Muscle of back (tissue), 3 donors: ENCODE measurements at regions not wholly inside any gene's neighbourhood (a gene's known extent, or its start where the extent isn't known, plus 50 kb on each side); places are given as distances from the start of the nearest gene placed in this dataset.
"Not testable (repeated sequence)": the region's sequence is repeated elsewhere in the genome, so short reads cannot be mapped to it uniquely, and the experiment has no call there.

Experiments used
- DNase-seq, 3 donors: peaks; one replicate each; pipeline versions ENCODE4 v3.0.0 to v3.0.0-alpha.2; 2013

DNA sequence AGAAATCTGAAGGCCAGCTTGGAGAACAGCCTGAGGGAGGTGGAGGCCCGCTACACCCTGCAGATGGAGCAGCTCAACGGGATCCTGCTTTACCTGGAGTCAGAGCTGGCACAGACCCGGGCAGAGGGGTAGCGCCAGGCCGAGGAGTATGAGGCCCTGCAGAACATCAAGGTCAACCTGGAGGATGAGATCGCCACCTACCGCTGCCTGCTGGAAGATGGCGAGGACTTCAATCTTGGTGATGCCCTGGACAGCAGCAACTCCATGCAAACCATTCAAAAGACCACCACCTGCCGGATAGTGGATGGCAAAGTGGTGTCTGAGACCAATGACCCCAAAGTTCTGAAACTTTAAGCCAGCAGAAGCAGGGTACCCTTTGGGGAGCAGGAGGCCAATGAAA lies 318.4 kb downstream of the ZFHX3 start:
- DNase-seq: not testable (repeated sequence)

GRCh38 chr16:72728516-72728915 lies 319.4 kb downstream of the ZFHX3 start:
- no peak for DNase-seq

GRCh38 chr16:72727565-72727964 lies 320.4 kb downstream of the ZFHX3 start:
- DNase-seq: no peak

GRCh38 chr16:72725643-72726042 lies 322.3 kb downstream of the ZFHX3 start:
- DNase-seq: no peak

DNA sequence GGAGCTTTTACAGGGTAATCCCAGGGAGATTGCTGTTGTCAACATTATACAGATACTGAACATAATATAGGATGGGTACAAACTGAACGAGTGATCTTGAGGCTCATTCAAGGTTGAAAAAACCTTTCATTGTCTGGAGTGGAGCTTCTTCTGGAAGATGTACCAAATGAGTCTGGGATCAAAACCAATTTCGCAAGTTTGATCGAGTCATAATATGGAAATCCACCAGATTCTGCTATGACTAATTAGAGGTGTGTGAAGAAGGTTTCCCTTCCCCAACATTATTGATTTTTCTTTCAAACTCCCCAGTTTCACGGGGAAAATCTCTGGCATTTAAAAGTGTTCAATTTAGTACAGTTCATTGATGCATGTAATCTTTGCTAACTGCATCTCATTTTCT lies 324.1 kb downstream of the ZFHX3 start:
- no peak for DNase-seq

DNA sequence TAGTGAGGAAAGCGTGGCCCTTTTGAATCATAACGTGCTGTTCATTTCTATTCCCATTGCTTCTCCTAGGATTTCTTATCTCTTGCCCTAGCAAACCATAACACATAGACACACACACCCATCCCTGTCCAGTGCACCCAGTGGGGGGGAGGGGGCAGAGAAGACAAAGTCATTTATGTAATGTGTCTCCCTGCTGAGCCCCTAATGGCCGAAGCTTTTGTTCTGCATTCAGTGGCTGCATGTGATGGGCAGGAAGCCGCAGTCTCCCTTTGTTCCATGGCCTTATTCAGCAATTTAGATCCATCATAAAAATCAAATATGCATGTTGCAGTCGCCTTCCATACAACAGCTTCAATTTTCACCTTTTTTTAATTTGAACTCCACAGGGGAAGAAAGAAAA lies 325.4 kb downstream of the ZFHX3 start:
- DNase-seq: no peak

GRCh38 chr16:72721981-72722380 lies 325.9 kb downstream of the ZFHX3 start:
- no peak for DNase-seq

- no peak for DNase-seq
Measured at GRCh38 chr16:72715267-72715666, 332.7 kb downstream of the ZFHX3 start.

- no peak for DNase-seq
Measured at GRCh38 chr16:72711823-72712222, 336.1 kb downstream of the ZFHX3 start.

GRCh38 chr16:72705801-72706200 lies 342.1 kb downstream of the ZFHX3 start:
- no peak for DNase-seq

- DNase-seq: no peak
Measured at GRCh38 chr16:72704746-72705372, 343.1 kb downstream of the ZFHX3 start.

- DNase-seq: peak in 2 of 3 donors; percentile 16 to 26
Measured at GRCh38 chr16:72689851-72690250, 358.1 kb downstream of the ZFHX3 start.

DNA sequence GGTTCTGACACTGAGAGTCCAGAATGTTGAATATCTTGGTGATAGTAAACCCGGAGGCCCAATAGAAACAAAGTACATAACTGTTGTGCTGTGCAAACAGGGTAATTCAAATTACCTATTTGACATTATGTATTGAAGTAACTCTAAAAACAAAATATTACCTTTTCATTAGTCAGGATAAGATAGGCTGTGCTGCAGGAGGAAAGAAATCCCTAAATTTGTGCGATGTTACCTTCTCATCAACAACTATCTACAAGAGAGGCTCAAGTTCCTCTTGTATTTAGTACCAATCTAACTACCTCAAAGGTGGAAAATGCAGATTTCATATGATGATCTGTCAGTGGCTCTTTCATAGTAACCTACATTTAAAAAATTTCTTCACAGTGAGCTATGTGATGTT lies 367.2 kb downstream of the ZFHX3 start:
- DNase-seq: no peak

DNA sequence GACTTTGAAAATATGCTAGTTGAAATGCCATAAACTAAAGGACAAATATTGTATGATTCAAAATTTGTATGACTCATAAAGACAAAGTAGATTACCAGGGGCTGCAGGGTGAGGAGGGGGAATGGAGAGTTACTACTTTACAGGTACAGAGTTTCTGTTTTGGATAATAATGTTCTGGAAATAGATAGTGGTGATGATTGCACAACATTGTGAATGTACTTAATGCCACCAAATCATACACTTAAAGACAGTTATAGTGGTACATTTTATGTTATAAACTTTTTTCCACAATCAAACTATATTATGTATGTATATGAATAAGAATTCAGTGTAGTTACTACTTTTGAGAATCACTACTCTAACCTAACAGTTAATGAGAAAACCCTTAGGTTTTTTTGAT lies 368.1 kb downstream of the ZFHX3 start:
- DNase-seq: no peak

DNA sequence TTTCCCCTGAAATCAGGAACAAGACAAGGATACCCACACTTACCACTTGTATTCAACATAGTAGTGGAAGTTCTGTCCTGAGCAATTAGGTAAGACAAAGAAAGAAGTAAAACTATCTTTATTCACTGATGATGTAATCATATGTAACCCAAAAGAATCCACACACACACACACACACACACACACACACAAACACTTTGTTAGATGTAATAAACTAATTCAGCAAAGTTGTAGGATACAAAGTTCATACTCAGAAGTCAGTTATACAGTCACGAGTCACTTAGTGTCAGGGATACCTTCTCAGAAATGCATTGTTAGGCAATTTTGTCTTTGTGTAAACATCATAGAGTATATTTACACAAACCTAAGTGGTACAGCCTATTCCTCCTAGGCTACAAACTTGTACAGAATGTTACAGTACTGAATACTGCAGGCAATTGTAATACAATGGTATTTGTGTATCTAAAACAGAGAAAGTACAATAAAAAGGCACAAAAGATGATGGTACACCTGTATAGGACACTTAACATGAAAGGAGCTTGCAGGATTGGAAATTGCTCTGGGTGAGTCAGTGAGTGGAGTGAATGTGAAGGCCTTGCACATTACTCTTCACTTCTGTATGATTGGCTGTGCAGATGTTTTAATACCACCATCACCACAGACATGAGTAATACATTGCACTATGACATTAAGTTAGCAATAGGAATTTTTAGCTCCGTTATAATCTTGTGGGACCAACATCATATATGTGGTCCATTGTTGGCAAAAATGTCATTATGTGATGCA lies 370.1 kb downstream of the ZFHX3 start:
- DNase-seq: no peak

DNA sequence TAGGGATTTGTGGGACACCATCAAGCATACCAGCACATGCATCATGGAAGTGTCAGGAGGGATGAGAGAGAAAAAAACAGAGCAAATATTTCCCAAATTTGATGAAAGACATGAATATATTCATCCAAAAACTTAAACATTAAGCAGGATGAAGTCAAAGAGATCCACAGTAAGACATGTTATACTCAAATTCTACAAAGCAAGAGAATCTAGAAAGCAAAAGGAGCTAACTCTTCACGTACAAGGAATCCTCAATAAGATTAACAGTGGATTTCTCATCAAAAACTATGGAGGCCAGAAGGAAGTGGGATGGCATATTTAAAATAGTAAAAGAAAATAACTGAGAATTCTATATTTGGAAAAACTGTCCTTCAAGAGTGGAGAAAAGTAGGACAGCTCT lies 374.8 kb downstream of the ZFHX3 start:
- no peak for DNase-seq

DNA sequence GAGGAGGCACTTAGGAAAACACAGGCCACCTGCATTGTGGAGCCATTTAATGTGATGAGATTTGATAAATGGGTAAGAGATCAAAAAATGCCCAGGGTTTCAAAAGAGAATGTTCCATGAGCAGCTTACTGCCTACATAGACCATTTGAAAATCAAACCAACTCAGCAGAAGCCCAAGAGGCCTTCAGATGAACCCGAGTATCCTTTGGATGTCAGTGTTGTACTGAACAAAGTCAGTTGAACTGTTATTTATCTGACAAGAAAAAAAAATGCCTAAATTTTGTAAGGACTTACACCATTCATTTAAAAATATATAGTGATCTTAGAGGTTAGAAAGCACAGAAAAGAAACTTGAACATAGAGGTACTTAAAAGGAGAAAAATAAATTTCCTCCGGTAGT lies 381.7 kb downstream of the ZFHX3 start:
- no peak for DNase-seq

DNA sequence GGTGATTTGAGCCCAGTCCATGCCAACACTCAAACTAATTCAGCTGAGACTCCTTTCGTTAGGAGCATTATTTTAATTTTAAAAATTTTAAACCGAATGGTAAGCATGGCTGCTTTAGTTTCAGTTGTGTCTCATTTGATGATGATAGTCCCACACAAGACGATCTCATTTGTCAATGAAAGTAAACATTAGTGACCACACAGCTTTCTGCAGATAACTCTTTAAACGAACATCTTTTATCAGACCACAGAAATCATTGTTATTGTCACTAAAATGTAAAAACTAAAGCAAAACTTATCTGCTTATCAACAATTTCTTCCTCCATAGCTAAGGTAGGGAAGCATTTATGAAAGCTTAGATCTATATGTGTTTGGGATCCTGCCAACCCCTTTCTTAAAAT lies 382.2 kb downstream of the ZFHX3 start:
- peak in 1 of 3 donors; percentile 9 for DNase-seq

DNA sequence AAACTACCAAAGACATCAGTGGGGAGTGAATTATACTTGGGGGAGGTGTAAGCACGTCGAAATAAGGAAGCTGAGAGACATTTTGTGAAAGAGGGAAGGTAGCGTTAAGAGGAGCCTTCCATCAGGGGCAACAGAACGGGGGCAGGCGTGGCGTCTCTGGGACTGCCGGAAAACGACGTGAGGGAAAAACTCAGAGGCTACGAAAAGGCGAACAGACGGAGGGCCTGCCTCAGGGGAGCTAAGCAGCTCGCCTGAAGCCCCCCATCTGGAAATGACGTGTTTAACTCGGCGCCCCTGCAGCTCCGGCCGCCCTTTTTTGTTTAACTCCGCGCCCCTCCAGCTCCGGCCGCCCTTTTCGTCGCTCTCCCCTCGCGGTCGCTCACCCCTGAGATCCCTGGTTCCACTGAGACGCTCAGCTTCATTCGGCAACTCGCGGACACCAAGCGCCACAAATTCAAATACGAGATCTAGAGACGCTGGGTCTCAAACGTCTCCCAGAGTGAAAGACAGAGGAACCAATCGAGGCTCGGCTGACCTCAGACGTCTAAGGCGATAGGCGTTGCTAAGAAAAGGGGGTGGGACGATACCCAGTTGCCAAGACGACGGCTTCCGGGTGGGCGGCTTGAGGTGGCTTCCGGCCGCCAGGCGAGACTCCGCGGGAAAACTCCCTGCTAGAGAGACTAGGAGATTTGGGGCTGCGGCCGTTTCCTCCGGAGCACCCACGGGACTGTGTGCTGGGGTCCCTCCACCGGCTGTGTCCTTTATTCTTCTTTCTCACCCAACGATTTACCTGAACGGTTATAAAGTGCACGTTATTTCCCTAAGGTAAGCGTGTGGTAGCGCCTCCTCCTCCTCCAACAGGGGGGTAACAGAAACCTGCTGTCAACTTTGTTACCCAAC lies 383.2 kb downstream of the ZFHX3 start:
- DNase-seq: peak; percentile 99

GRCh38 chr16:72664056-72664508 lies 383.8 kb downstream of the ZFHX3 start:
- DNase-seq: no peak

- DNase-seq: no peak
Measured at GRCh38 chr16:72658888-72659717, 388.8 kb downstream of the ZFHX3 start.

DNA sequence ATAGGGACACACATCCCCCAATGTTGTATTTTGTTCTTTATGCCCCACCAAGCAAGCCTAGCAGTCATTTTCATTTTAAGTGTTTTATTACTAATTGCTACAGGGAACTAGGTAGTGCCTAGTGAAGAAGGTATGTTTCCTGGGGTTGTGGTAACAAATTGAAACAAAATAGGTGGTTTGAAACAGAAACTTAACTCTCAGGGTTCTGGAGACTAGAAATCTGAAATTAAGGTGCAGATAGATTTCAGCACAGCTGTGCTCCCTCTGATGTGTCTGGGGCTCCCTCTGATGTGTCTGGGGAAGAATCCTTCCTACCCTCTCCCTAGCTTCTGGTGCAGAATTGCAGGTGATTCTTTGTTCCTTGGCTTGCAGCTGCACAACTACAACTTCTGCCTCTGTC lies 390.1 kb downstream of the ZFHX3 start:
- no peak for DNase-seq
